Ishikawa (cell line): ENCODE measurements at regions not wholly inside any gene's neighbourhood (a gene's known extent, or its start where the extent isn't known, plus 50 kb on each side); places are given as distances from the start of the nearest gene placed in this dataset.

Experiments
- CREB1 ChIP-seq: IDR thresholded peaks from 2 replicates; pipeline ENCODE4 v1.6.1; 2012; ENCODE audit warnings: low read depth
- EGR1 ChIP-seq: IDR thresholded peaks from 2 replicates; pipeline ENCODE4 v1.6.1; 2012
- EP300 ChIP-seq: IDR thresholded peaks from 2 replicates; pipeline ENCODE4 v1.6.1; 2012; ENCODE audit warnings: borderline replicate concordance
- FOXM1 ChIP-seq: IDR thresholded peaks from 2 replicates; pipeline ENCODE4 v1.6.1; 2012; ENCODE audit warnings: low read depth, borderline replicate concordance
- MAX ChIP-seq: IDR thresholded peaks from 2 replicates; pipeline ENCODE4 v1.6.1; 2012
- NFIC ChIP-seq: IDR thresholded peaks from 2 replicates; pipeline ENCODE4 v1.6.1; 2012
- RAD21 ChIP-seq: IDR thresholded peaks from 2 replicates; pipeline ENCODE4 v1.6.1; 2012; ENCODE audit warnings: low read depth
- REST ChIP-seq: IDR thresholded peaks from 2 replicates; pipeline ENCODE4 v1.6.1; 2012; ENCODE audit warnings: low read depth, mild to moderate bottlenecking
- TAF1 ChIP-seq: IDR thresholded peaks from 2 replicates; pipeline ENCODE4 v1.6.1; 2012; ENCODE audit warnings: low read depth, mild to moderate bottlenecking
- TCF12 ChIP-seq: IDR thresholded peaks from 2 replicates; pipeline ENCODE4 v1.6.1; 2012; ENCODE audit warnings: low read depth
- TEAD4 ChIP-seq: IDR thresholded peaks from 2 replicates; pipeline ENCODE4 v1.6.1; 2012
- USF1 ChIP-seq: IDR thresholded peaks from 2 replicates; pipeline ENCODE4 v1.6.1; 2012
- YY1 ChIP-seq: IDR thresholded peaks from 2 replicates; pipeline ENCODE4 v1.6.1; 2012; ENCODE audit warnings: low read depth
- ZBTB7A ChIP-seq: IDR thresholded peaks from 2 replicates; pipeline ENCODE4 v1.6.1; 2012; ENCODE audit warnings: low read depth

- TF ChIP-seq TEAD4 = no peak
- TF ChIP-seq YY1 = no peak
- TF ChIP-seq TCF12 = no peak
- no peak for TF ChIP-seq EGR1
- no peak for TF ChIP-seq ZBTB7A
- TF ChIP-seq NFIC = no peak
- TF ChIP-seq MAX = no peak
- TF ChIP-seq FOXM1 = no peak
- no peak for TF ChIP-seq REST
These were observed 182.2 kb downstream of the RAP2B start for GRCh38 chr3:153343988-153344782.

GRCh38 chr3:153348457-153349107 lies 186.6 kb downstream of the RAP2B start:
- TF ChIP-seq TCF12 (no peak), TEAD4 (no peak)

GRCh38 chr3:153349108-153349499 lies 187.1 kb downstream of the RAP2B start:
- no peak for TF ChIP-seq MAX
- TF ChIP-seq YY1 = no peak
- TF ChIP-seq FOXM1 = no peak
- TF ChIP-seq ZBTB7A = no peak
- no peak for TF ChIP-seq REST
- no peak for TF ChIP-seq NFIC
- no peak for TF ChIP-seq TCF12

GRCh38 chr3:153350420-153350819 lies 188.4 kb downstream of the RAP2B start:
- no peak for TF ChIP-seq NFIC
- no peak for TF ChIP-seq MAX
- no peak for TF ChIP-seq REST
- TF ChIP-seq EGR1 = no peak
- no peak for TF ChIP-seq TCF12

- TF ChIP-seq CREB1 = no peak
- no peak for TF ChIP-seq TCF12
- TF ChIP-seq EGR1 = no peak
- TF ChIP-seq TAF1 = no peak
- TF ChIP-seq RAD21 = no peak
- TF ChIP-seq REST = no peak
- TF ChIP-seq USF1 = no peak
- no peak for TF ChIP-seq EP300
- no peak for TF ChIP-seq NFIC
These were observed 192.6 kb downstream of the RAP2B start for GRCh38 chr3:153354641-153355040.
